Esophagus squamous epithelium (tissue), 5 donors: ENCODE measurements at regions not wholly inside any gene's neighbourhood (a gene's known extent, or its start where the extent isn't known, plus 50 kb on each side); places are given as distances from the start of the nearest gene placed in this dataset.

Experiments
- DNase-seq: peaks from one replicate; lab custom pipeline; 2025; lab: John Stamatoyannopoulos, UW
- H3K27ac ChIP-seq, 4 donors: fragments of 200-600 bp; sonication (generic); one replicate each; pipeline ENCODE4 v1.5.1; 2016 to 2019; ENCODE audit warnings: mild to moderate bottlenecking in 1 of 4
- H3K27me3 ChIP-seq, 4 donors: fragments of 200-600 bp; sonication (generic); 1 replicate in 3 of 4; 2 replicates in 1 of 4; pipeline versions ENCODE4 v1.5.1 to v1.6.0; 2017 to 2021; ENCODE audit warnings: antibody characterized with exemption in 1 of 4
- H3K36me3 ChIP-seq, 3 donors: fragments of 200-600 bp; sonication (generic); one replicate each; pipeline ENCODE4 v1.5.1; 2016 to 2019
- H3K4me1 ChIP-seq, 3 donors: fragments of 200-600 bp; sonication (generic); one replicate each; pipeline ENCODE4 v1.5.1; 2017 to 2019
- H3K4me3 ChIP-seq, 4 donors: fragments of 200-600 bp; sonication (generic); 1 replicate in 3 of 4; 2 replicates in 1 of 4; pipeline ENCODE4 v1.5.1; 2016 to 2019; ENCODE audit warnings: mild to moderate bottlenecking in 2 of 4, moderate library complexity in 1 of 4
- H3K9me3 ChIP-seq, 3 donors: fragments of 200-600 bp; sonication (generic); one replicate each; pipeline ENCODE4 v1.5.1; 2016 to 2019
- POLR2A ChIP-seq, 4 donors: fragments of 450-650 bp; IDR thresholded peaks; one replicate each; pipeline ENCODE4 v1.6.1; 2017; ENCODE audit warnings: antibody characterized with exemption in 4 of 4, mild to moderate bottlenecking in 4 of 4, moderate library complexity in 3 of 4
- WGBS, 2 donors: methylation state at CpG; one replicate each; pipeline ENCODE4 v1.1.5; 2018; 5-methylcytosine and 5-hydroxymethylcytosine counted together
- intact Hi-C: fragments of 100-400 bp; cut with DNase I; formaldehyde crosslinking; loops from one replicate; pipeline ENCODE4 v1.15.0; 2022
- TF ChIP-seq, protein P1 (sequence below), 6 experiments: fragments of 450-650 bp in 4 of 6; fragments of 200-600 bp in 2 of 6; sonication (generic) in 2 of 6; IDR thresholded peaks; one replicate each; pipeline ENCODE4 v1.5.1; 2016 to 2019; ENCODE audit warnings: antibody characterized with exemption in 6 of 6, mild to moderate bottlenecking in 4 of 6, moderate library complexity in 4 of 6
- donor health status: DM: yes; HTN: yes; CAD: no.

DNA sequence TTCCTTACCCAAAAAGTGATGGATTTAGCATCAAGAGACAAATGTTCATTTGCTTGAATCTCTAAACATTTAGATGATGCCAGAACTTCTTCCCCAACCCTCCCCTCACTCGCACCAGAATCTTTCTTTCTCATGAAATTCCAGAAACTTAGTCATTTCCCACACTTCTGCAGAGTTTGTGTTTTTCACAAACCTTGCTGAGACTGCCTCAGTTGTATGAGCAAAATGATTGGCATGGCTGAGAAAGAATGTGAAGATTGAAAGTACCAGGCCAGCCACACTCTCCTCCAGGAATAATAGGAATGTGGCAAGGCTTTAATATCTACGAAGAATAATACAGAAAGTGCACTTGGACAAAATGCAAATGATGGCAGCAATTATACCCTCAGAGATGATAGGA lies 428.3 kb upstream of the CDH6 start:
- Histone ChIP-seq H3K9me3 (peaks cover 0 to 5% (median 0%) of the 10 kb centered on the region in 3 donors), H3K4me3 (no peak overlapping the region), H3K27ac (no peak overlapping the region), H3K36me3 (no peaks in the 10 kb centered on the region), H3K27me3 (no peaks in the 10 kb centered on the region), H3K4me1 (no peaks in the 10 kb centered on the region)
- intact Hi-C loops: no loop called here
- no peak for DNase-seq
- WGBS, 2 donors: 32 to 40% methylated on average over 2 of the region's 2 CpGs
- TF ChIP-seq, protein P1, sequence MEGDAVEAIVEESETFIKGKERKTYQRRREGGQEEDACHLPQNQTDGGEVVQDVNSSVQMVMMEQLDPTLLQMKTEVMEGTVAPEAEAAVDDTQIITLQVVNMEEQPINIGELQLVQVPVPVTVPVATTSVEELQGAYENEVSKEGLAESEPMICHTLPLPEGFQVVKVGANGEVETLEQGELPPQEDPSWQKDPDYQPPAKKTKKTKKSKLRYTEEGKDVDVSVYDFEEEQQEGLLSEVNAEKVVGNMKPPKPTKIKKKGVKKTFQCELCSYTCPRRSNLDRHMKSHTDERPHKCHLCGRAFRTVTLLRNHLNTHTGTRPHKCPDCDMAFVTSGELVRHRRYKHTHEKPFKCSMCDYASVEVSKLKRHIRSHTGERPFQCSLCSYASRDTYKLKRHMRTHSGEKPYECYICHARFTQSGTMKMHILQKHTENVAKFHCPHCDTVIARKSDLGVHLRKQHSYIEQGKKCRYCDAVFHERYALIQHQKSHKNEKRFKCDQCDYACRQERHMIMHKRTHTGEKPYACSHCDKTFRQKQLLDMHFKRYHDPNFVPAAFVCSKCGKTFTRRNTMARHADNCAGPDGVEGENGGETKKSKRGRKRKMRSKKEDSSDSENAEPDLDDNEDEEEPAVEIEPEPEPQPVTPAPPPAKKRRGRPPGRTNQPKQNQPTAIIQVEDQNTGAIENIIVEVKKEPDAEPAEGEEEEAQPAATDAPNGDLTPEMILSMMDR (IDR thresholded peaks at IDR 0.05): no peak
- TF ChIP-seq POLR2A (IDR thresholded peaks at IDR 0.05): no peak

DNA sequence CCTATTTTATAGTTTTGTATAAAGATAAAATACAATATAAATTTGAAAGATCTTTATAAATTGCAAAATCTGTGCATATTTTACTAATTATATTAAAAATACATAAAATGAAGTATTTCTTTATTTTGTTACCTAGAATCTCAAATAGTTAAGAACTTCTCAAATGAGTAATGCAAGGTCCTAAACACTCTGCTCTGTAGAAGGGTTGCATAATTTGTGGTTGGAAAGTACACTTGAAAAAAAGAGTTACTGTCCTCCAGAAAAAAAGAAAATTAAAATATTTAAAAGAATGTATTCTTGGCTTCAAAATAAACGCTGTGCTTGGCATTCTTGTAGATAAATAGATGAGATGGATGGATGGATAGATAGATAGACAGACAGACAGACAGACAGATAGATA lies 428.8 kb upstream of the CDH6 start:
- no peaks in the 10 kb centered on the region for H3K4me1 ChIP-seq
- no peak overlapping the region for H3K4me3 ChIP-seq
- TF ChIP-seq, protein P1 (IDR thresholded peaks at IDR 0.05): no peak
- no peak for TF ChIP-seq POLR2A (IDR thresholded peaks at IDR 0.05)
- intact Hi-C loops: no loop called here
- WGBS, 2 donors: 30 to 36% methylated on average over 1 of the region's 1 CpG
- no peaks in the 10 kb centered on the region for H3K27me3 ChIP-seq
- no peaks in the 10 kb centered on the region for H3K36me3 ChIP-seq
- no peak overlapping the region for H3K27ac ChIP-seq
- no peak for DNase-seq
- H3K9me3 ChIP-seq: peaks cover 0 to 5% (median 0%) of the 10 kb centered on the region in 3 donors

DNA sequence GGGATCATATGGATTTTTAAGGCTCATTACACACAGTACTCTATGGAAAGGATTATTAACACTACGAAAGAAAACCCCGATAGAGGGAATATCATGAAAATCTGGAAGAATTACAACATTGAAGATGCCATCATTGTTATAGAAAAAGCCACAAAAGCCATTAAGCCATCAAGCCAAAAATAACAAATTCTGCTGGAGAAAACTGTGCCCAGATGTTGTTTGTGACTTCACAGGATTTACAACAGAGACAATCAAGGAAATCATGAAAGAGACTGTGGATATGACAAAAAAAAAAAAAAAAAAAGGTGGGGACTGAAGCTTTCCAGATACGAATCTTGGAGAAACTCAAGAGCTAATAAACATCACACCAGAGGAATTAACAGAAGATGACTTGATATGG lies 433.8 kb upstream of the CDH6 start:
- no peak for DNase-seq
- Histone ChIP-seq H3K36me3 (no peaks in the 10 kb centered on the region), H3K27ac (no peak overlapping the region), H3K27me3 (no peaks in the 10 kb centered on the region), H3K9me3 (peaks cover 0 to 5% (median 0%) of the 10 kb centered on the region in 3 donors), H3K4me3 (no peak overlapping the region), H3K4me1 (no peaks in the 10 kb centered on the region)
- 67 to 71% methylated on average over 3 of the region's 3 CpGs for WGBS, 2 donors
- TF ChIP-seq POLR2A (IDR thresholded peaks at IDR 0.05): no peak
- TF ChIP-seq, protein P1 (IDR thresholded peaks at IDR 0.05): no peak
- intact Hi-C loops: no loop called here

DNA sequence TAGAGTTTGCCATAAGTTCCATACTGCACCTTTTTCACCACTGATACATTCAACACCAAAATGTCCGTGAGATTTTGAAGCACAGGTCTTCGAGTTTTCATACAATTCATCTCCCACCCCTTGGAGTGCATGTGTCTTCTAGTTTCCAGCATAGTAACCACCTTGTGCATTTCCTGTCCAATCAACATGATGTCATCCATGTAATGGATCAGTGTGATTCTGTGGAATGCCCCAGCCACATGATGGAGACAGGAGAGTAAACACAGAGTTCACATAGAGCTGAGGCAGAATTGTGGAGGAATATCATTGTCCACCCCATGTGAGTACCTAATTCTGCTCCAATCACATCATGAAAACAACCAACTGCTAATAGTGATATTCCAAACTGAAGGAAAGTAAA lies 441.5 kb upstream of the CDH6 start:
- DNase-seq: no peak
- no peaks in the 10 kb centered on the region for H3K27me3 ChIP-seq
- no peaks in the 10 kb centered on the region for H3K36me3 ChIP-seq
- 58 to 63% methylated on average over 2 of the region's 2 CpGs for WGBS, 2 donors
- H3K27ac ChIP-seq: no peak overlapping the region
- no peaks in the 10 kb centered on the region for H3K9me3 ChIP-seq
- TF ChIP-seq POLR2A (IDR thresholded peaks at IDR 0.05): no peak
- TF ChIP-seq, protein P1 (IDR thresholded peaks at IDR 0.05): no peak
- H3K4me1 ChIP-seq: no peaks in the 10 kb centered on the region
- intact Hi-C loops: no loop called here
- no peak overlapping the region for H3K4me3 ChIP-seq

DNA sequence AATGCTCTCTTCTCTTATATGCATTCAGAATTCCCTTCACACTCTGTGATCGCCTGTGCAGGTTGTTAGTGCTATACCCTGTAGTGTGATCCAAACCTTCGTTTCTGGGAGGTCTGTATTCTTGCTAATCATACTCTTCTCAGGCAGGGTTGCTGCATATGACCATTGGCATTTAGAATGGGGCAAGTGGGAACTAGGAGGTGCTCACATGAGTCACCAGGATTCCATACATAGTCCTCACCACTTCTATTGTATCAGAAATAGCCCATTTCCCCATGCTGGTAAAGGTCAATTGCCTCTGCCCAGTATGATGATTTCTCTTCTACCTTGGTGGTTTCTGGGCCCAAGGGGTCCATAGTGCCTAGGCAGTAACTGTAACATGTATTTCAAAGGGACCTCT lies 443.5 kb upstream of the CDH6 start:
- Histone ChIP-seq H3K27ac (no peak overlapping the region), H3K9me3 (no peaks in the 10 kb centered on the region), H3K36me3 (no peaks in the 10 kb centered on the region), H3K27me3 (no peaks in the 10 kb centered on the region), H3K4me1 (no peaks in the 10 kb centered on the region), H3K4me3 (no peak overlapping the region)
- DNase-seq: no peak
- WGBS, 2 donors: 55 to 57% methylated on average over 2 of the region's 2 CpGs
- TF ChIP-seq, protein P1 (IDR thresholded peaks at IDR 0.05): no peak
- TF ChIP-seq POLR2A (IDR thresholded peaks at IDR 0.05): no peak
- intact Hi-C loops: no loop called here
